HG03039 (cell line): ENCODE measurements at regions not wholly inside any gene's neighbourhood (a gene's known extent, or its start where the extent isn't known, plus 50 kb on each side); places are given as distances from the start of the nearest gene placed in this dataset.

Experiments
- ATAC-seq: cut with Tn5 transposase; IDR thresholded peaks from one replicate; pipeline ENCODE4 v1.9.1; 2021; ENCODE audit warnings: mild to moderate bottlenecking, moderate library complexity; ENCODE audit not compliant: unreplicated experiment

- no peak for ATAC-seq
Measured at GRCh38 chr9:26415528-26415927, 477.1 kb downstream of the CAAP1 start.

DNA sequence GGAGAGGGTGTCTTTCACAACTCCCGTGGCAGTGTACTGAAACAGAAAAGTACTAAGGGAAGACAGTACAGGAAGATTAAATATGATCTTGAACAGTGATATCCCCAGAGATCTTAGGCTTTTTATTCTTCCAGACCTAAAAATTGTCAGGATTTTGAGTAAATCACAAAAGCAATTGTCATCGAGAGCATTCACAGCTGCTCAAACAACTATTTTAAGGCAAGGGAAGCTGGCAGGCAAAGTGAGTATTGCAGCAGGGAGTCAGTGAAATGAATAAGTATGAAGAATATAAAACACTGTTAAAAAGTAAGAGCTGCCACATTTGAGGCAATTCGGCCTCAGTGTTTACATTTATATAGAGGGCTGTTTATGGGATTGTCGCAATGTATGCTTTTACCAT lies 479.0 kb downstream of the CAAP1 start:
- no peak for ATAC-seq

DNA sequence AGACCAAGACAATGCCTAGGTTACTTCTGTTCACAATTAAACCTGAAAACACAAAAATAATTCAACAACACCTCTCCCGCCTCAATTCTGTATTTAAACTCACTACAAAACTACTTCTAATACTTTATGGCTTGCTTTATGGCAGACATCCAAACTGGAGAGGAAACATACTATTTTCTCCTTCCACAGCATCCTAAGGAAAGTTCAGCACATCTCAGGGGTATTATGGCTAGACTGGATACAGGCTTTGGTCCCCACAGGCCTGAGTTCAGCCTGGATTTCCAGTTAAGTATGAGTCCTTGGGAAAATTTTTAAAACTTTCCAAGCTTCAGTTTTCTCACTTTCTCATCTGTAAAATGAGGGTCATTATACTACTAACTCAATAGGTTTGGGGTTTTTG lies 480.2 kb downstream of the CAAP1 start:
- no peak for ATAC-seq

- ATAC-seq: no peak
Measured at GRCh38 chr9:26406676-26407075, 485.9 kb downstream of the CAAP1 start.

DNA sequence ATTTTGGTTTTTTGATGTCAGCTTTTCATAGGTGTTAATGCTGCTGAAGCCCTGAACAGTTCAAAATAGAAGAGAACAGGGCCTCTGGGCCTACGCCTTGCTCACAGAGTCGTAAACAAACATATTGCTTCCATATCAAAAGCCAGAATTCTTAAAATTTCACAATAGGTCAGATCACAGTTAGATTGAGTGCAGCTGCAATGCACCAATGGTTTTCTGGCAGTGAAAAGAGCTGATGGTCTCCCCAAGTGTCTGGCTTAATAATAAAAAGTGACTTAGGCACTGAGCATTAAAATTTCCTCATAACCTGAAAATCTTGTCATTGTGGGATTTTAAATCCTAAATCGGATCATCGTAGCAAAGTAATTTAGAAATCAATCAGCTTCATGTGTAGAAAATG lies 493.0 kb downstream of the CAAP1 start:
- ATAC-seq: no peak

- no peak for ATAC-seq
Measured at GRCh38 chr9:26394025-26394424, 498.6 kb downstream of the CAAP1 start.

GRCh38 chr9:26392639-26393038 lies 500.0 kb downstream of the CAAP1 start:
- ATAC-seq: no peak

DNA sequence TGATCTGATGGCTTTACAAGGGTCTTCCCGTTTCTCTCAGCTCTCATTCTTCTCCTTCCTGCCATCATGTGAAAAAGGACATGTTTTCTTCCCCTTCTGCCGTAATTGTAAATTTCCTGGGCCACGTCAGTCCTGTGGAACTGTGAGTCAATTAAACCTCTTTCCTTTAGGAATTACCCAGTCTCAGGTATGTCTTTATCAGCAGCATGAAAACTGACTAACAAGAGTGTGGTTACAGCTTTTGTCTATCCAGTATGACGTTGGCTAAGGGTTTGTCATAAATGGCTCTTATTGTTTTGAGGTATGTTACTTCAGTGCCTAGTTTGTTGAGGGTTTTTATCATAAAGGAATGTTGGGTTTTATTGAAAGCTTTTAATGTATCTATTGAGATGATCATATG lies 501.6 kb downstream of the CAAP1 start:
- no peak for ATAC-seq

GRCh38 chr9:26375448-26375847 lies 517.2 kb downstream of the CAAP1 start:
- ATAC-seq: no peak

DNA sequence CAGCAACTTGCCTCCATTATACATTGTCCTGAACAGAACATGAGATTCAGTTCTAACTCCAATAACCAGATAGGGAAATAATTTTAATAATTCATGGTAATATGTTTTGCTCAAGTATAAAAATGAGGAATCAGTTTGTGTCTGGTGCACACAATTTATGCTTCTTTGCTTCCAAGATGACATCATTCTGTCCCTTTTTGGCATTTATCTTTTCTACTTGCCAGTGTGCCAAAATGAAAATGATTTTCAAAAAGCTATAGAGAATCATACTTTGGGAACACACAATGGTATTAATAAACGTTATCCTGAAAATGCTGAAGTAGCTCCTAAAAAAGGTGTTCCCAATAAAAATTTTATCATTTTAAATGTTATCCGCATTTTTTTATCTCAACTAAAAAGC lies 519.0 kb downstream of the CAAP1 start:
- ATAC-seq: no peak

GRCh38 chr9:26371236-26371635 lies 521.4 kb downstream of the CAAP1 start:
- no peak for ATAC-seq

GRCh38 chr9:26369093-26369492 lies 523.5 kb downstream of the CAAP1 start:
- ATAC-seq: no peak

GRCh38 chr9:26368241-26368640 lies 524.4 kb downstream of the CAAP1 start:
- no peak for ATAC-seq

DNA sequence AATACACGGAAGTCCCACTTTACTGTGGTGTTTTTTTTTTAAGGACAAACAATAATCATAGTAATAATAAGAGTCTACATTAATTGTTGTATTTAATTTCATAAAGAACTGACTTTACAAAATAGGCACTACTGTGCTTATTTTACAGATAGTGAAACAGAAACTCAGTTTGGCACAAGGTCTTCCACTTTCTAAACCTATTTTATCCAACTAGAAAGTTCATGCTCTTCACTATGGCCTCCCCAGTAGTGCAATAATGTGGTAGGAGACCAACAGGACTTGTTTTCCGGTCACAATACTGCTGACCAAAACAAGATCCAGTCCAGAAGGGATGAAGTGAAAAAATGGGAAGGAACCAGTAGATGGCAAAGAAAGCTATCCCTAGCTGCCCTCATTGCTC lies 531.6 kb downstream of the CAAP1 start:
- ATAC-seq: no peak

- ATAC-seq: no peak
Measured at GRCh38 chr9:26358836-26359235, 533.8 kb downstream of the CAAP1 start.

DNA sequence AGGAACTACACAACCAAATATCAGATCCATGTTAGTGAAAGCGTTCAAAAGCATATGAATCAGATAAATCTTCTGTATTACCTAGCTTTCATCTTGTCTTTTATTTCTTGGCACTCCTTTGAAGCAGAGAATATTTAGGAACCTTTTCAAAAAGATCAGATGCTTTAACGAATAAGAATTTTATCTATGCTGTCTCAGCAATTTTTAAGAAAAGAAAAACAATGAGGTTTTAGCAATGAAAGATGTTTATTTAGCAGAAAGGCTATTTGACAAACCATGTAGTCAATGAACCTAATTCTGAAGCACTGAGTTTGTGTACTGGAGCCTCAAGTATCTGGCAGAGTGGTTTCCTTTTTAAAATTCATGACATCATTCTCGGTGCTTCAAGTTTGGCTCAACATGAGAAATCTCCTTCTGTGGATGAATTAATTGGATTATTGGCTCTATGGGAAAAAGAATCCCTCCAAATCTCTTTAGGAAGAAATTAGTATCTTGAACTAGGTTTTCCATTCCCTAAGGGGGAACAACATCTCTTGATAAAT lies 534.7 kb downstream of the CAAP1 start:
- ATAC-seq: no peak

DNA sequence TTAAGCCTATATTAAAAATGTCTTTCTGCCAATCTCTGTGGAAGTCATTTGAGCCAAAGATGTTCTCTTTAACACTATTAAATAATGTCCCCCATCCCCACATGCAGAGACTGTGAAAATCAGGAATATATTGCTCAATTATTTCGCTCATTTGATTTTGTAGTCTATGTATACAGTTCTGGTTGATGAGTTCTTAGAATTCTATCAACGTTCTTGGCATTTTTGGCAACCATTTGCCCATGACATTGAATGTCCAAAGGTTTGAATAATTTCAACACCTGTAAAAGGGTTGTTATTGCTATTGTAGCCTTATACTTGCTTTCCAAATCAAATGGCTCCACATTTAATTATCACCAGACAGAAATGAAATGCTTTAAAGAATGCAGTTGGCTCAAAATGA lies 536.1 kb downstream of the CAAP1 start:
- ATAC-seq: no peak

DNA sequence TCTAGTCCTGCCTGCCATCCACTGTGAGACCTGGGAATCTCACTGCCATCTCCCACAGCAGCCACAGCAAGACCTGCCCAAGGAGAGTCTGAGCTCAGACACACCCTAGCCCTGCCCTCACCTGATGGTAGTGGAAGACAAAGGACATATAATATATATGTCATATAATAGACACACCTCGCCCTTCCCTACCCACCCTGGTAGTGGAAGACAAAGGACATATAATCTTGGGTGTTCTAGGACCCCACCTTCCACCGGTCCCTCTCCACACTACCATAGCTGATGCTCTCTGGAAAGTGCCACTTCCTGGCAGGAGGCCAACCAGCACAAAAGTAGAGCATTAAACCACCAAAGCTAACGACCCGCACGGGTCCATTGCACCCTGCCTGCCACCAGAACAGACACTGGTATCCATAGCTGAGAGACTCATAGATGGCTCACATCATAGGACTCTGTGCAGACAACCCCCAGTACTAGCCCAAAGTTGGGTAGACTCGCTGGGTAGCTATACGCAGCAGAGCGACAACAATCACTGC lies 545.6 kb downstream of the CAAP1 start:
- no peak for ATAC-seq

DNA sequence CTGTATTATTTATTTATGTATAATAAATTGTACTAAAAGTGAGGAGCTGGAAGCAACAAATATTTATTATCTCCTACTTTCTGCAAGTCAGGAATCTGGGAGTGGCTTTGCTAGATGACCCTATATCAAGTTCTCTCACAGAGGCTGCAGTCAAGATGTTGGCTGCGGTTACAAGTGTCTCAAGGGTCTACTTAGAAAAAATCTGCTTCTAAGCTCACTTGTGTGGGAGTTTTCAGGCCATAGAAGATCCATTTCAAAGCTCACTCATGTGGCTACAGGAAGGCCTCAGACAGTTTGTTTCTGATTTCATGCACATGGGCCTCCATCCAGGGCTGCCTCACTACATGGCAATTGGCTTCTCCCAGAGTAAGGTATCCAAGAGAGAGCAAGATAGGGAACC lies 551.1 kb downstream of the CAAP1 start:
- ATAC-seq: no peak

GRCh38 chr9:26339796-26340195 lies 552.8 kb downstream of the CAAP1 start:
- ATAC-seq: no peak

DNA sequence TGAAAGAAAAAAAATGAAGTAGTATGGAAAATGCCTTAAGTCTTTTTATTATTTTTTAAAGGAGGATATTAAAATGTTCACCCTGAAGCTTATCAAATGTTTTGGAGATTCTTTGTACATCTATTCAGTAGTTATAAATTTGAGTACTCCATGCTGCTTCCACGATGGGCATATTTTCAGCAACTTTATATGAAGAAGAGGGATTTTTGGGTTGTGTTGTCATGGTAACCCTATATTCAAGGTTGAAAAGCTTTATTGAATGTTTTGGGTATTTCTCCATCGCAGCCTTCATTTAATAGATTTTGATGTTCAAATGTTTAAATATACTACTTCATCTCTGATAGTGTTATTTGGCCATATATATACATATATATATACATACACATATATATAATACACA lies 557.5 kb downstream of the CAAP1 start:
- no peak for ATAC-seq

- ATAC-seq: no peak
Measured at GRCh38 chr9:26334706-26335105, 557.9 kb downstream of the CAAP1 start.

- ATAC-seq: no peak
Measured at GRCh38 chr9:26331223-26331622, 561.4 kb downstream of the CAAP1 start.
